Pancreas (tissue), 10 donors: ENCODE measurements at regions not wholly inside any gene's neighbourhood (a gene's known extent, or its start where the extent isn't known, plus 50 kb on each side); places are given as distances from the start of the nearest gene placed in this dataset.
A peak's percentile ranks its signal among the peaks of the same experiment; 100 is the strongest.

Experiments
- ATAC-seq, 4 donors: fragments of 200-7000 bp; cut with Tn5 transposase; one replicate each; pipeline versions ENCODE4 v1.8.0 to v1.9.1; 2020; ENCODE audit warnings: mild to moderate bottlenecking in 4 of 4, moderate library complexity in 4 of 4
- DNase-seq, 6 donors: peaks; one replicate each; pipeline ENCODE4 v3.0.0-alpha.2; 2020
- FAIRE-seq: peaks from 2 replicates; lab custom pipeline; 2012; peaks lifted over from hg19 to GRCh38; lab: Jason Lieb, UNC
- H3K27ac ChIP-seq, 4 donors: fragments of 200-600 bp; sonication (generic); 1 replicate in 3 of 4; 2 replicates in 1 of 4; pipeline versions ENCODE4 v1.5.0 to v1.8.0; 2020
- H3K27me3 ChIP-seq, 4 donors: fragments of 200-600 bp; one replicate each; pipeline ENCODE4 v1.8.0; 2021
- H3K36me3 ChIP-seq, 3 donors: fragments of 200-600 bp; sonication (generic) in 1 of 3; one replicate each; pipeline versions ENCODE4 v1.5.0 to v1.8.0; 2020 to 2021
- H3K4me1 ChIP-seq, 3 donors: fragments of 200-600 bp; one replicate each; pipeline ENCODE4 v1.8.0; 2021
- H3K4me3 ChIP-seq, 4 donors: fragments of 200-600 bp; sonication (generic) in 2 of 4; one replicate each; pipeline versions ENCODE4 v1.5.0 to v1.8.0; 2020 to 2021
- H3K9me3 ChIP-seq, 4 donors: fragments of 200-600 bp; one replicate each; pipeline ENCODE4 v1.8.0; 2021
- CTCF ChIP-seq, 4 donors: fragments of 200-600 bp; sonication (generic) in 3 of 4; IDR thresholded peaks; one replicate each; pipeline versions ENCODE4 v1.5.0 to v1.8.0; 2021; ENCODE audit warnings: antibody characterized with exemption in 4 of 4
- WGBS, 2 donors: extraction: QIAGEN DNeasy Blood & Tissue Kit; methylation state at CpG; one replicate each; pipeline ENCODE4 v1.1.7; 2013; 5-methylcytosine and 5-hydroxymethylcytosine counted together
- intact Hi-C, 3 donors: fragments of 100-400 bp; cut with DNase I; formaldehyde crosslinking; loops; one replicate each; pipeline versions ENCODE4 v1.11.1 to v1.14.2; 2022
- donor health status: healthy with polysubstance abuse.
- donor health status: DM: no; HTN: no; CAD: no; lungs with moderate emphysema.
- donor health status: DM: no; HTN: no; CAD: no.
- donor health status: control.
- donor health status: control.
- donor health status: Bipolar disorder and iron deficiency.
- donor health status: DM: yes; HTN: yes; CAD: no.
- donor health status: DM: no; HTN: no; CAD: no.
- donor health status: DM: no; HTN: no; CAD: no.
- donor health status: DM: yes; HTN: yes; CAD: no.

GRCh38 chr6:147023581-147023980 lies 180.6 kb upstream of the STXBP5 start:
- Histone ChIP-seq H3K27me3 (no peaks in the 10 kb centered on the region), H3K27ac (no peak overlapping the region), H3K9me3 (no peaks in the 10 kb centered on the region), H3K4me3 (no peak overlapping the region), H3K36me3 (no peaks in the 10 kb centered on the region), H3K4me1 (no peaks in the 10 kb centered on the region)
- no peak for TF ChIP-seq CTCF (IDR thresholded peaks at IDR 0.05)
- WGBS, 2 donors: 86% methylated on average over 3 of the region's 3 CpGs
- FAIRE-seq (no peak), DNase-seq (no peak), ATAC-seq (no peak)
- intact Hi-C loops: no loop called here

DNA sequence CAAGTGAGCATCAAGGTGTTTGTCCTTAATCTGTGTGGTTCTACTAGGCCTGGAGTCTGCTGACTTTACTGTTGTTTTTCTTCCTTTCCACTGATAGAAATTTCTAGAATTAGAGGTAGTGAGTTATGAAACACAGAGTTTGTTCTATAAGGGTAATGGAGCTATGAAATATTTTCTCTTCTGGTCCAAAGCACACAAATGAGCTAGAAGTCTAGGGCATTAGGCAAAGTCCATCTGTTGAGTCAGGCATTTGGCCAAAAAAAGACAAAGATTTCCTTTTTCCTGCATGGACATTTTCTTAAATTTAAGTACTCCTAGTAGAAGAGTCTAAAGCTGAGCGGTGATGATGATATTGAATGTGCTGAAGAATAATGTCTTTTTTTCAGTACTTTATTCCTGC lies 174.3 kb upstream of the STXBP5 start:
- no peak for DNase-seq
- 95 to 100% methylated on average over 1 of the region's 1 CpG for WGBS, 2 donors
- FAIRE-seq: no peak
- H3K36me3 ChIP-seq: no peaks in the 10 kb centered on the region
- peak in 1 of 4 donors; percentile 58 for ATAC-seq
- H3K27me3 ChIP-seq: no peaks in the 10 kb centered on the region
- no peak overlapping the region for H3K4me3 ChIP-seq
- TF ChIP-seq CTCF (IDR thresholded peaks at IDR 0.05): no peak
- intact Hi-C loops: no loop called here
- H3K4me1 ChIP-seq: peaks cover 0 to 5% (median 0%) of the 10 kb centered on the region in 3 donors
- no peak overlapping the region for H3K27ac ChIP-seq
- H3K9me3 ChIP-seq: no peaks in the 10 kb centered on the region

DNA sequence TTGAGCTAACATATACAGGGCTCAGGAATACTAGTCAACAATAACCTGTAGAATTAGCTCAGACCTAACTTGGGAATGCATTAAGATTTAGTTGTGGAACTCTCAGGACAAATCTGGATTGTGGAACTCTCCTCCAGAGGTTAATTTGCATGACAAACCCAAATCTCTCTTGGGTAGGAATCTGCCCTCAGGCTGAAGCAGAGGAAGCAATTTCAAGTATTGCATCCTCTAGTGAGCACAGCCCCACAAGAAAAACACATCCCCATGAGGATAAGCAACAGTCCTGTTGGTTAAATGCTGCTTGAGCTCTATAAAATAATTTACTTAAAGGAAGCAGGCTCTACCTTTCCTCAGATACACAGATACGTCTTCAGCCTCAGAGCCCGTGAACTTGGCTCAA lies 170.9 kb upstream of the STXBP5 start:
- H3K36me3 ChIP-seq: no peaks in the 10 kb centered on the region
- H3K27ac ChIP-seq: no peak overlapping the region
- H3K27me3 ChIP-seq: no peaks in the 10 kb centered on the region
- no peak for DNase-seq
- 37 to 53% methylated on average over 2 of the region's 2 CpGs for WGBS, 2 donors
- FAIRE-seq: no peak
- intact Hi-C loops: no loop called here
- no peak overlapping the region for H3K4me3 ChIP-seq
- peaks cover 0 to 5% (median 0%) of the 10 kb centered on the region in 3 donors for H3K4me1 ChIP-seq
- no peaks in the 10 kb centered on the region for H3K9me3 ChIP-seq
- TF ChIP-seq CTCF (IDR thresholded peaks at IDR 0.05): no peak
- no peak for ATAC-seq

DNA sequence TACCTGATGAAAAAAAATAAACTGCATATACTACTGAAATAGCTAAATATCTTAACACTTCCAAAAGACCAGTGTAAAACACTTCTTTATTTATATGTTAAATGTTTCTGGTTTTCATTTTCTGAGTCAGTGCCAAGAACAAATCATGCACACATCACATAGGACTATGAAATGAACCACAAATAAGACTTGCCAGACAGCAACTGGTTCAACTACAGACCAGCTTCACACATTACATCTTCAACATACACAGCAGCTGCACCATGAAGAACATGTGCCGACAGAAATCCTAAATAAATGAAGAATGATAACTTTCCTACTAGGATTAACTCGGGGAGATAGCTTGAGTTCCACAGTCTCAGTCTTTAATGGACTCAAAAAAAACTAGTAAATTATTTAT lies 168.3 kb upstream of the STXBP5 start:
- ATAC-seq: no peak
- H3K4me1 ChIP-seq: no peaks in the 10 kb centered on the region
- FAIRE-seq: no peak
- 86% methylated on average over 2 of the region's 2 CpGs for WGBS, 2 donors
- no peak for TF ChIP-seq CTCF (IDR thresholded peaks at IDR 0.05)
- no peaks in the 10 kb centered on the region for H3K27me3 ChIP-seq
- DNase-seq: no peak
- no peaks in the 10 kb centered on the region for H3K9me3 ChIP-seq
- intact Hi-C loops: no loop called here
- no peak overlapping the region for H3K27ac ChIP-seq
- no peaks in the 10 kb centered on the region for H3K36me3 ChIP-seq
- no peak overlapping the region for H3K4me3 ChIP-seq

DNA sequence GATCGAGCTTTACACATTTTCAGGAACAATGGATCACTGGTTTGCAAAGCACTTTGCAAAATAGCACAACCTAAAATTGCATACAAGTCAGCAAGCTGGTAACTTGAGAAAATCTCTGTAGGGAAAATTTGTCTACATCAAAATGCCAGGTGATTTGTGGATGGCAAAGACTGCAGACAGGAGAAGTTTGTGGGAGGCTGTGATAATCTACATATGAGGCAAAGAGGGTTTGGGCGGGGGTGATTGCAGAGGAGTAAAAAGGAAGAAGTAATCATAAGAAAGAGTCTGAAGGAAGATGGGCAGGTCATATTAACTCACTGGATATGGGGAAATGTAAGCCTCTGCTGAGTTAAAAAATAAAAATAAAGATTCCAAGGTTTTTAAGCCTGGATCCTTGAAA lies 166.3 kb upstream of the STXBP5 start:
- no peak for ATAC-seq
- Histone ChIP-seq H3K9me3 (no peaks in the 10 kb centered on the region), H3K4me3 (no peak overlapping the region), H3K27me3 (no peaks in the 10 kb centered on the region), H3K36me3 (no peaks in the 10 kb centered on the region), H3K4me1 (no peaks in the 10 kb centered on the region), H3K27ac (no peak overlapping the region)
- TF ChIP-seq CTCF (IDR thresholded peaks at IDR 0.05): no peak
- intact Hi-C loops: no loop called here
- no peak for DNase-seq
- FAIRE-seq: no peak
- WGBS, 2 donors: 75 to 91% methylated on average over 2 of the region's 2 CpGs
